Activated CD4-positive, alpha-beta T cell treated with anti-CD3 and anti-CD28 coated beads for 24 hours (primary cell): ENCODE measurements at regions not wholly inside any gene's neighbourhood (a gene's known extent, or its start where the extent isn't known, plus 50 kb on each side); places are given as distances from the start of the nearest gene placed in this dataset.

Experiments
- DNase-seq, 2 donors: peaks; one replicate each; pipeline ENCODE4 v3.0.0-alpha.2; 2020; ENCODE audit warnings: low read depth in 2 of 2

DNA sequence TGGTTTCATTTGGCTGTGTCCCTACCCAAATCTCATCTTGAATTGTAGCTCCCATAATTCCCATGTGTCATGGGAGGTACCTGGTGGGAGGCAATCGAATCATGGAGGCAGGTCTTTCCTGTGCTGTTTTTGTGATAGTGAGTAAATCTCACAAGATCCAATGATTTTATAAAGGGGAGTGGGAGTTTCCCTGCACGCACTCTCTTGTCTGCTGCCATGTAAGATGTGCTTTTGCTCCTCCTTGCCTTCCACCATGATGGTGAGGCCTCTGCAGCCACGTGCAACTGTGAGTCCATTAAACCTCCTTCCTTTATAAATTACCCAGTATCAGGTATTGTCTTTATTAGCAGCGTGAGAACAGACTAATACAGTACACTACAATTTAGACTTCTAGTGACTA is 67.5 kb upstream of the LINC01488 start:
- DNase-seq = no peak

DNA sequence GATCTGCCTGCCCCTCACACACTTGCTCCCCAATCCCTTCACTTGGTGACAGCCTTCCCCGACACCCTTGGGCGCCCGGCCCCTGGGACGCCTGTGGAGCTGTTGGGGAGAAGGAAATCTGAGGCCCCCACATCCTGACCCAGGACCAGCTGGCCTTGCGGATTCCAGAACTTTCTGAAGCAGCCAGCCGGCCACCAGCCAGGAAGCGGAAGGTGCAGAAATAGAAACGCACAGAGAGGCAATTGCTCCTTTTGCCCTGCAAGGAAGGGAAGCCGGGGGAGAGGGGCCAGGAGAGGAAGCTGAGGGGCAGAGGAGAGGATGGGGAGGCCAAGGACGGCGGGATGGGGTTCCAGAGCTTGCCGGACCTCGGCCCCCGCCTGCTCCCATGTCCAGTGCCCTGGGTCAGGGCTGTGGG is 66.7 kb upstream of the LINC01488 start:
- no peak for DNase-seq

DNA sequence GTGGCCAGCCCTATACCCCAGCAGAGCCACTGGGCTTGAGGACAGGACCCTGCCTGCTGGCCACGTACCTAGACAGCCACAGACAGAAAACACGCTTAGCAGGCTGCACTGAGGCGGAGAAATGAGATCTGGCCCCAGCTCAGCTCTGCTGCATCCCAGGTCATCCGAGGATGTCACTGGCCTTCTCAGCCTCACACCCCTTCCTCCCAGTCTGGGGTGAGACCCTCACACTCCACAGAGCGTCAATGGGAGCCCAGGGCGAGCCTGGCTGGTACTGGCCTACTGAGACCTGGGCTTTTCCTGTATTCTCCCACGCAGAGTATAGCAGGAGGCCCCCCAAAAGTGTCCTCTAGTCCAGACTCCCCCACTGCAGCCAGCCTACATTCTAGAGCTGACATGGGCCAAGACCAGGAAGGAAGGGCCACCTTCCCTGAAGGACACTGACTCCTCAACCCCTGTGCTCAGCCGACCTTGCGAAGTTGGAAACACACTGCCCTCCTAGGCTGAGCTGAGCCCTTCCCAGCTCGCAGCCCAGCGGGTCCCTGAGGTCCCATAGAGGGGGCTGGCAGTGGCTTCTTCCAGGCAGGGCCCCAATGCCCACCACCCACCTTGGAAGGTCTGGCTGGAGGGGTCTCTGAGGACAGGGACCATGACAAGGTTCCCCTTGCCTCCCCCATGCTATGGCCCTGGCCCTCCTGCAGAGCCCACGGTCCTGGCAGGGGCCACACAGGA is 65.9 kb upstream of the LINC01488 start:
- no peak for DNase-seq

DNA sequence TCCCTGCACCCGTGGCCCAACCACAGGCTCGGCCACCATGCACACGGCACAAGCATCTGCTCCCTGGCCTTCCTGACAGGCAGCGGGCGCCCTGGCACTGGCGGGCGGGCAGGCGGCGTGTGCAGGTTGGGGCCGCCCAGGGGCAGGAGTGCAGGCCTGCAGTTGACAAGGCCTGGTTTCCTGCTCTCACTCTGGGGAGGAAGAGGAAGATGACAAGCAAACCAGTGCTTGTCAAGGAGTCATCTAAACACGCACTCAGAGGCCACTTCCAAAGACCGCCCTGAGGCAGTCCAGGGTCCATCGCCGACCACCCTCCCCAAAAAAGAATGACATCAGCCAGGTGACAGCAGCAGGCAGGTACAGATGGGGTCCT is 65.3 kb upstream of the LINC01488 start:
- DNase-seq = no peak

DNA sequence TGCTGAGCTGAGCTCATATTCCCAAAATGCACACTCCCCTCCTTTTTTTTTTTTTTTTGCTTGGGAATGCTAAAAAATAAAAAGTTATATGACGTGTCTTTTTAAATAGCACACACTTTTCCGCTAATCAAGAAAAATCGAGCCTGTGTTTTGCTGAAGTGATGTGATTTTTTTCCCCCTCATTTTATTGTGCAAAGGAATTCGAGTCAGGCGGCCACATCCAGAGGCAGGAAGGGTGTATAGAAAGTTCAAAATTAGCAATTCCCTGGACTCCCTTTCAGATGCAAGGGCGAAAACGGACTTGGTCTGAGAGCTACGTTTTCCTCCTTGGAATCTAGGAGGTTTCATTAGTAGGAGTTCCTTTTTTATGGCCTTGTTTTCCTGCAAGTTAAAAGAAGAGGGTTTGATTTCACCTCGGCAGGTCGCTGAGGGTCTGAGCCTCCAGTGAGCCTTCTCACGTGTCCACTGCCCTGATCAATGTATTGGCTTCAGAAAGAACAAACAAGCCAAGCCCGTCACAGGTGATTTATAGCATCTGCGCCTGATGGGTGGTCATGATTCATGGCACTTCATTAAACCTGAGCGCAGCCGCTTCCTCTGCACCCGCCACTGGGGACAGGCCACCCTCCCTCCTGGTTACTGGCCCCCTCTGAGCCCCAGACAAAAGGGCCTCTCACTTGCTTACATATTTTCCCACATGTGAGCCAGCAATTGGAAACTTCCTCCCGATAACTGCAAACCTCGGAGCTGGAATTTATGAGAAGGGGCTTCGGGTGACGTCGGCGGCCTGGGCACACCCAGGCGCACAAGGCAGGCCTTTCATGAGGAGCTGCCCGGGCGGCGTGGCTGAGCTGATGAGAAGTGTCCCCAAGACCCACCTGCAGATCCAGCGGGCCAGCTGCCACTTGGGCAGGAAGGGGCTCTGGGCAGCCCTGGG is 64.4 kb upstream of the LINC01488 start:
- no peak for DNase-seq

DNA sequence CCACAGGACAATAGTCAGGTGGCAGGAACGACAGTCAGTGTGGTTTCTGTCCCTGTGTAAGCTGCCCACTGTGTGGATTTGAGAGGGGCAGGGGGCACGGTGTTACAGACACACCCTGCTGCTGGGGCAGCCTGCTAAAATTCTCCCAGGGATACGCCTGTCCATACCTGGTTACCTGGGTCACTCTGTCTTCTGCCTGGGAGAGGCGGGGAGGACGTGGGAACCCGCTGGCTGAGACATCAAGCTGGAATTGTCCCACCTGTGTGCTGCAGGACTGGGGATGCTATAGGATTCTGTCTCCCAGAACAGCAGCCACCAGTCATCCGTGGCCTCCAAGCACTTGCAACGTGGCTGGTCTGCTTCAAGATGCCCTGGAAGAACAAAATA is 63.8 kb upstream of the LINC01488 start:
- no peak for DNase-seq

DNA sequence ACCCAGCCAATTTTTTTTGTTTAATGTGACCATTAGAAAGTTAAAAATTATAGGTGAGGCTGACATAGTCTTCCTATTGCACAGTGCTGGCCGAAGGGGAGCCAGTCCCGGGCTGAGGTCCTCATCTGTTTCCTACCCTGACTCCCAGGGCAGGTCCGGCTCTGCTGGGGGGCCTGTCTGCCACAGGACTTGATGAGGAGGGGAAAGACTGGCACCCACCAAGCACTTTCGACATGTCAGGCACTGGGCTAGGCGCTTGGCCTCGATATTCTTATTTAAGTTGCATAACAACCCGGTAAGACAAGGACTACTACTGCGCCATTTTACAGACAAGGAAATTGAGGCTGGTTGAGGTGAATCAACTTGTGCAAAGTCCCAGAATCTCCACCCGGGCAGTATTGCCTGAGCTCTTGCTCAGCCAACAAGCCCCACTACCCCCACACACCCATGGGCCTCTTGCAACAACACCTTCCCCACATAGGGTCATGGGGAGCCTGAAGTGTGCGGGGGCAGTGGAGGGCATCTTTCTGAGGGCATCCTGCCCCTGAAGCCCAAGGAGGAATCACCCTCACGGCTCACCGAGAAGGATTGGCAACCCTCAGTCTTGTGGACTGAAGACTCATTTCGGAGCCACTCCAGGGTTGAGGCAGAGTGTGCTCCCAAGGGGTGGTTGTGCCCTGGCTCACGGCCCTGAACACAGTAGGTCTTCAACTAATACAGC is 62.7 kb upstream of the LINC01488 start:
- no peak for DNase-seq

DNA sequence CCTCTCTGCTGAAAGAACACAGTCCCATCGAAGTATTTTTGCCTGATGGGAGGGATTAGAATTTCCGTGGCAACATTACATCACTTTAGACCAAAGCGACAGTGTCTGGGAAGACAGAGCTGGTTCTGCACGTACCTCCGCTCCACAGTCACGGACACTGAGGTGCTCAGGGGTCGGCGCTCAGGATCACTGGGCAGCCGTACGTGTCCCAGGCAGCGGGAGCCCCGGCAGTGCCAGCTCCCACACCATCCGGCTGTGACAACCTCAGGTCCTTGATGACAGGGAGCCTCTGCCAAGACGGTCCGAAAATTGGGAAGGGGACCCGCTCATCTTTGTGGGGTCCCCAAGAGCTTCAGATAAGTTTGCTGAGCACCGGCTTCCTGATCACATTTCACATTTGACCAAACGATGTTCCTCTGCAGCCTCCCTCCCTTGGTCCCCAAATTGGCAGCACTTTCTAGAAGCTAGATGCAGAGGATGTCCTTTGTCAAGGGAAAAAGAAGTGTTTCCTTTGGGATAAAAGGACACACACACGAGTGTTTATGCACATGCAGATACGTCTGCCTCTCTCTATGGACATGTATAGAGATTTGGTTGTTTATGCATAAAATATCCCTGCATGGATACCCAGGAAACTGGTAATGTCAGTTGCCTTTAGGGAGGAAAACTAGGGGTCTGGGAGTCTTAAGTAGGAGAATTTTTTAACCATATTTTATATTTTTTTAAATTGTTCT is 61.6 kb upstream of the LINC01488 start:
- DNase-seq = no peak

DNA sequence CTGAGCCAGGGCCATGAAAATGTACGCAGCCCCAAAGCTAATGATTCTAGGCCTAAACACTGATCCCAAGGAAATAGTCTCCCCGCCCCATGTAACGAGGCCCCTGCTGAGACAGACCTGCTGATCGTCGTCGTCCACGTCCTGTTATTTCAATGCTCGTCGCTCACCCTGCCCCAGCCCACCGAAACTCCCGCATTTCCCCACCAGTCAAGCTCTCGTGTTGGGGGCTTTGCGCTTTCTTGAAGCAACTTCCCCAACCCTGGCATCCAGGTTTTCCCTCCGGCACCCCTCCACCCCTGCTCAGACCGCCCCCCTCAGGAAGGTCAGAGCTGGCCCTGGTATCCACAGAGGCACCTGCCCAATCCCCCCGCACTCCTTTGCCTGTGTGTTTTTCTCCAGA is 58.8 kb upstream of the LINC01488 start:
- DNase-seq = no peak

DNA sequence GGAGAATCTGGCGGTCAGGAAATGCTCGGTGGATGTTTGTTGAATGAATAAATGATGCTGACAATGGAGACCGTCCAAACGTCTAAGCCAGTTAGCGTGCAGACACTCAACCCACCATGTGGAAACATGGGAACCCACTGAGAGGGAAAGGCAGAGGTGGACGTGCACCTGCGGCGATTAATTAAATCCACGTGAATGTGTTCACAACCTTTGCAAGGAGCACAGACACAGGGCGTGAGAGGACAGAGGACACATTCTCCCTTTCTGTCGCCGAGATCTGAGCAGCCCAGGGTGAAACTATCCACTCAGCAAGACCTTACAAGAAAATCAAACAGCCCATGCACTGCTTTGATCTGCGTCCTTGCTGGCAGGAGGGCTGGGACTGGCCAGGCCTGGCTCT is 58.3 kb upstream of the LINC01488 start:
- DNase-seq = no peak

DNA sequence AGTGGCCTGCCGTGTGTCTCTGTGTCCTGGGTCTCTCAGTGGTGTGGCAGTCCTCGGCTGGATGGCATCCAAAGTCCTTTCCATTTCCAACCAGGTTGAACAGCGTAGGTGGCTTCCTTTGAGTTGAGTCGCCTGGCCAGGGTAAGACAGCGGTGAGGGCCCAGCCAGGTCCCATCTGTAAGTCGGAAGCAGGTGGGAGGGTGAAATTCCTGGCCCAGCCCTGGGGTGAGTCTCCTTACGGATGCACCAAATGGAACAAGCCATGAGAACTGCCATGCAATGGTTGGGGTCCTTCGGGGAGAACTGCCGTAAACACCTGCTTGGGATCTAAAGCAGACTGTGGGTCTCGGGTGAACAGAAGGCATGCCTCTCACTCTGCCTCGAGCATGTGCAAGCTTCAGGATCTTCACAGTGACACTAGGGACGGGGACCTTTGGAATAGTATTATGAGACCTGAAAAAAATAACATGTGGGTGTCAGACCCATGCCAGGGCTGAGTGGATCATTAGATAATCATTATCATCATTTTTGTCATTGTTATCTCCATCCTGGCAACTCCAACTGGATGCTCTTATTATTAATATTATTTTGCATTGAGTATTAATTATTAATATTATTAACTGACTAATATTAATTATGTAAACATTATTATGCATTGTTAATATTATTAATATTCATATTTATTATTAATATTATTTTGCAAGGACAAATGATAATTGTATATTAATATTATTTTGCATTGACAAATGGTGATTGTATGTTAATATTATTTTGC is 57.7 kb upstream of the LINC01488 start:
- DNase-seq = no peak

DNA sequence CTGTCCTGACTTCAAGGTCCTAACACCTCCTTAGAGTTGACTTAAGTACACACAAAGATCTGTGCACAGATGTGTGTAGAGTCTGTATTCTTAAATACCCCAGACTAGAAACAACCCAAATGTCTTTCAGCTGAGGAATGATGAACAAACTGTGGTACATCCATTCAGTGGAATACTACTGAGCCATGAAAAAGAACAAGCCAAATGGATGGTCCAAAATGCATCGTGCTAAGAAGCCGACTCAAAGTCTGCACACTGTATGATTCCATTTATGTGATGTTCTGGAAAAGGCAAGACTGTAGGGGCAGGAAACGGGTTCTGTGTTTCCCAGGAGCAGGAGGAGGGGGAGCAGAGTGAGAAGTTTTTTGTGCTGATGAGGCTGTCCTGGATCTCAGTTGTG is 56.7 kb upstream of the LINC01488 start:
- DNase-seq = no peak

DNA sequence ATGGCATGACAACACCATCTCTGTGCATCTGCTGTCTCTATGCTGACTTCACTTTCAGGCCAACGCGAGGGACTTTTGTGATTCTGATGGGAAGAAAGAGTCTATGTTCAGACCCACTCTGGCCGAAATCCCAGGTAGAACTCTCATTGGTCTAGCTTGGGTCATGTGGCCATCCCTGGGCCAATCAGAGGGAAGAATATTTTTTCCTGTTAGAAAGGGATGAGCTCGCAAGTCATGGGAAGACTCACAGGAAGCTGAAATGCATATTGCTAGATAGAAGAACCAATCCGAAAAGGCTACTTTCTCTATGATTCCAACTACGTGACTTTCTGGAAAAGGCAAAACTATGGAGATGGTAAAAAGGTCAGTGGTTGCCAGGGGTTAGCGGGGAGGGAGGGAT is 56.0 kb upstream of the LINC01488 start:
- DNase-seq = no peak

DNA sequence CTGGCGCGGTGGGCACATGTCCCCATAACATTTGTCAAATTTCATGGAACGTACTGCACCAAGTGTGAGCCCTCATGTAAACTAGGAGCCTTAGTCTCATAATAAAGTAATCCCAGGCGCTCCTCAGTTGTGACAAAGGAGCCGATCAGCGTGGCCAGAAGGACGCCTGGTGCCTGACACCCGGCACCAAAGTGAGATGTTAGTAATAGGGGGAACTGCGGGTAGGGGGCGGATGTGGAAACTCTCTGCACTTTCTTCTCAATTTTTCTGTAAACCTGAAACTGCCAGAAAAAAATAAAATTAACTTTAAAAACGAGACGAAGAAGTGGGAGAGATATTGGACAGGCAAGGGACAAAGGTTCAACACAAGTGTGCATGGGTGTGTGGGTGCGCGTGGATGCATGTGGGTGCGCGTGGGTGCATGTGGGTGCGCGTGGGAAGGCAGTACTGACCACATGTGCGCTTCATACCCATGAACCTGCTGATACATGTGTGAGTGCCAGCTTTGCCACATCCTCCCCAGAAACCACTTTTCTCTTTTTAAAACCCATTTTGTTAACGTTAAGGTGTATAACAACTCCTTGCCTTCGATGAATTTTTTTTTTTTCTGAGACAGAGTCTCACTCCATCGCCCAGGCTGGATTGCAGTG is 55.4 kb upstream of the LINC01488 start:
- DNase-seq = peak in 1 of 2 donors; percentile 13

DNA sequence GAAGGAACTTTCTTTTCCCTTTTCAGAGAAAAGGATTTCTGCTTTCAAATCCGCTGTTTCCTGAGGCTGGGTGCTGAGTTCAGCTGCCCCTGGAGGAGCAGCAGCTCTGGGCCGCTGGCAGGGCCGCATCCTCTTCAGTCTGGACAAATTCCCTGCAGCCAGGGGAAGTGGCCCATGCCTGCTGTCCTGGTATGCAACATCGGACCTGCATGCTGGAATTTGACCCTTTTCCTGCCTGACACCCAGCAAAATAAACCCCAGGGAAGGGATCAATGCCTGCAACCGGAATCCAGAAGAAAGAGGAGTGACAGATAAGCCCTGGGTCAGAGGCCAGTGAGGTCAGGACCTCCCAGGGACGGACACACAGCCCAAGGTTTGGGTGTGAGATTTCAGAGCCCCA is 54.1 kb upstream of the LINC01488 start:
- DNase-seq = no peak

DNA sequence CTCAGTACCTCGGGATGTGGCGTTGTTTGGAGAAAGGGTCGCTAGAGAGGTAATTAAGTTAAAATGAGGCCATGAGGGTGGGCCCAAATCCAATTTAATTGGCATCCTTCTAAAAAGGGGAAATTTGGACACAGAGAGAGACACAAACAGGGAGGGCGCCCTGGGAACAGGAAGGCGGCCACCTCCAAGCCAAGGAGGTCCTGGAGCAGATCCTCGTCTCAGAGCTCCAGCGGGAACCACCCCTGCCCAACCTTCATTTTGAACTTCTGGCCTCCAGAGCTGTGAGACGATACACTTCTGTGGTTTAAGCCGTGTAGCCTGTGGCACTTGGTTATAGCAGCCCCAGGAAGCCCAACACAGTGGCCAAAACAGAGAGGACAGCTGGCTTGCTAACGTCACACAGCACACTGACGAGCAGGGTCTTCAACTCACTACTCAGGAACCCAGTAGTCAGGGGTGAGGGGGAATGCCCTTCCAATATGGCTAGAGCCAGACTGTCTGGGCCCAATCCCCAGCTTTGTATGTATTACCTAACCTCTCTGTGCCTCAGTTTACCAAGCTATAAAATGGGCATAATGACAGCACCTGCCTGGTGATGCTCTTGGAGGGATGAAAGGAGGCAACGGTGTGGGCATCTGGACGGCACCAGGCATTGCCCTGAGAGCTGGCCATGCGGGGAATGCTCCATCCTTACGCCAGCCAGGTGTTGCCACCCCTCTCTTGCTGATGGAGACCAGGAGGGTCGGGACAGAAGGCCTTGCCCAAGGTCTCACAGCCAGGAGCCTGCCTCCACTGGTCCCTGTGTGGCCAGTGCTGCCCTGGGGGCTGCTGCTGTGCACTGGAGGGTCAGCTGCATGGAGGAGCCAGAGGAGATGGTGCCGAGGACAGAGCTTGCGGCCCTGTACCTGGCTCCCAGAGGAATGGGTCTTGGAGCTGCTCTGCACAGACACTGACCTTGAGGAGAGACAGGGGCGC is 53.3 kb upstream of the LINC01488 start:
- DNase-seq = no peak

DNA sequence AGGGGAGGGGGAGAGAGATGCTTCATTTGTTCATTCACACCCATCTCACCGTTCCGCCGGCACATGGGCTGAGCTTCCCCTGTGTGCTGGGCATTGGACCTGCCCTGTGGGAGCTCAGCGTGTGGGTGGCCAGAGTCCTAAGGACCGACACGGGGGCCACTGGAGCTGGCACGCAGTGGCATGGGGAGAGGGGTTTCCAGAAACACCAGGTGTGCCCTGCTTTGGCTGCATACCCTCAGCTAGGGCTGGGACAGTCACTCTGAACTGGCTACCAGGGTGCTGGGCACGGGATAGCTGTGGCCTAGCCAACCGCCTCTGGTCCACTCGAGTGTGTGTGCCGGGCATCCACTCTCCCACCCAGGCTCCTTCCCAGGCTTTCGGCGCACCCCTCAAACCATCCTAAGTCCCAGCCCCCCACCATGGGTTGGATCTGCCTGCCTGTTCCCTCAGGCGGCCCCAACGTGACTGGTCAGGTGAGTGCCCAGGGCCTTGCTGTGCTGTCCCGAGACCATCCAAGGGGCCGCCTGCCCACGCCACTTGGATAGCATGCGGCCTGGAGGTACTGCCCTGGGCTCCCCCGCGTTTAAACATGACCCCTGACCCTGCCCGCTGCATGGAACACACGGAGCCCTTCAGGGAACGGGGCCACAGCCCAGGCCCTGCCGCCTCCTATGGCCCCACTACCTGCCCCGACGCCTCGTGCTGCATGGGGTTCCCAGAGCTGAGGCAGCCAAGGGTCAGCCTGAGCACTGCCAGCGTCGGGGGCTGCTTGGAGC is 51.6 kb upstream of the LINC01488 start:
- no peak for DNase-seq

DNA sequence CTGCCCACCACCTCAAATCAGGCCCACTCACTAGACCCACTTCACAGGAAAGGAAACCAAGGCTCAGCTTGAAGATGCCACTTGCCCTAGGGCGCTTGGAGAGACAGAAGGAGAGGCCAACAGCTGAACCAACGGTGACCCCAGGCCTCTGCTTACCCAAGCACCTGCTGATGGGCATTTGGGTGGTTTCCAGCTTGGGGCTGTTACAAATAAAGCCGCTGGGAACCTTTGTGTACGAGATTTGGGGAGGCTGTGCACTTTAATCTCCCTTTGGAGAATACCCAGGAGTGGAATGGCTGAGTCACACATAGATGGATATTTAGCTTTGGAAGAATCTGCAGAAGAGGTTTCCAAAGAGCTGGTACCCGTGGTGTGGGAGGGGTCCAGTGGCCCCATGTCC is 50.9 kb upstream of the LINC01488 start:
- DNase-seq = no peak

DNA sequence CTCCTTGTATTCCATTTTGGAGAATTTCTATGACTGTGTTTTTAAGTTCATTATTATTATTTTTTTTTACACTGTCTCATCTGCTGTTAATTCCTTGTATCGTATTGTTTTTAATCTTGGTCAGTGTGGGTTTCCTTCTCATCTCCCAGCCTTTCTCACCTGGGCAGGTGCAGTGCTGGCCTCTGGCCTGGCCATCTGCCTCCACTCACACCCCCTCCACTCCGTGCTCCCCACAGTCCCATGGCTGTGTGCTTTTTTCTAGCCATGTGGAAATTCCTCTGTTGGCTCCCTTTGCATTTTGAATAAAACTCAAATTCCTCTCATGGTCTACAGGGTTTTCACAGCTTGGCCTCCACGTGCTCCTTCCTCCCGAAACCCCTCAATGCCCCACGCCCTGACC is 50.3 kb upstream of the LINC01488 start:
- DNase-seq = no peak
